A673 (cell line): ENCODE measurements at regions not wholly inside any gene's neighbourhood (a gene's known extent, or its start where the extent isn't known, plus 50 kb on each side); places are given as distances from the start of the nearest gene placed in this dataset.

Experiments
- EZH2 ChIP-seq: fragments of 200-600 bp; sonication (generic); IDR thresholded peaks from 2 replicates; pipeline ENCODE4 v1.6.1; 2017; ENCODE audit warnings: borderline replicate concordance, low read depth, mild to moderate bottlenecking, mixed read lengths, antibody characterized with exemption, low read length; ENCODE audit not compliant: poor library complexity, severe bottlenecking
- TF ChIP-seq, protein P1 (sequence below): fragments of 300-800, 200-600 bp; sonication (generic); conservative IDR thresholded peaks from 2 replicates; pipeline ENCODE4 v1.5.1; 2017; ENCODE audit warnings: low read depth, mild to moderate bottlenecking, antibody characterized with exemption, low read length, moderate library complexity, mixed read lengths

DNA sequence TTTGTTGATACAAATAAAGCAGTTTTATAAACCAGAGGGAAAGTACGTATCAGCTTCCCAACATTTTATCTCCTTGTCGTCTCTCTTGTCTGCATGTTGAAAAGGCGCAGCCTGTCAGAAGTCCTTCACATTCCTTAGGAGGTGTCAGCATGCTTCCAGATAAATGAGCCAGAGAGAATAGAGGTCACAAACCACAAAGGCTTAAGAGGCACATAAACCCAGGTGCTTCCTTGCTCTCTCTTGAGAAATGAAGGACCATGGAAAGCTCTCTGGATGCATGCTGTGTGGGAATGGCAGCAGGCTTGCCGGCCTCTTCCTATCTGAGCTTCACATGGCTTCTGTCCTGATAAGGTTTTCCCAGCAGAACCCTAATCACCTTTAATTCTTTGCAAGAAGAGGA is 448.5 kb downstream of the XPNPEP1 start:
- TF ChIP-seq, protein P1, sequence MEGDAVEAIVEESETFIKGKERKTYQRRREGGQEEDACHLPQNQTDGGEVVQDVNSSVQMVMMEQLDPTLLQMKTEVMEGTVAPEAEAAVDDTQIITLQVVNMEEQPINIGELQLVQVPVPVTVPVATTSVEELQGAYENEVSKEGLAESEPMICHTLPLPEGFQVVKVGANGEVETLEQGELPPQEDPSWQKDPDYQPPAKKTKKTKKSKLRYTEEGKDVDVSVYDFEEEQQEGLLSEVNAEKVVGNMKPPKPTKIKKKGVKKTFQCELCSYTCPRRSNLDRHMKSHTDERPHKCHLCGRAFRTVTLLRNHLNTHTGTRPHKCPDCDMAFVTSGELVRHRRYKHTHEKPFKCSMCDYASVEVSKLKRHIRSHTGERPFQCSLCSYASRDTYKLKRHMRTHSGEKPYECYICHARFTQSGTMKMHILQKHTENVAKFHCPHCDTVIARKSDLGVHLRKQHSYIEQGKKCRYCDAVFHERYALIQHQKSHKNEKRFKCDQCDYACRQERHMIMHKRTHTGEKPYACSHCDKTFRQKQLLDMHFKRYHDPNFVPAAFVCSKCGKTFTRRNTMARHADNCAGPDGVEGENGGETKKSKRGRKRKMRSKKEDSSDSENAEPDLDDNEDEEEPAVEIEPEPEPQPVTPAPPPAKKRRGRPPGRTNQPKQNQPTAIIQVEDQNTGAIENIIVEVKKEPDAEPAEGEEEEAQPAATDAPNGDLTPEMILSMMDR, result no peak
- TF ChIP-seq EZH2, result no peak
